ENCODE measurements at regions not wholly inside any gene's neighbourhood (a gene's known extent, or its start where the extent isn't known, plus 50 kb on each side); places are given as distances from the start of the nearest gene placed in this dataset.

GRCh38 chr17:83176623-83177583 is 97.5 kb downstream of the METRNL start (continued):
- TF ChIP-seq, protein P1, sequence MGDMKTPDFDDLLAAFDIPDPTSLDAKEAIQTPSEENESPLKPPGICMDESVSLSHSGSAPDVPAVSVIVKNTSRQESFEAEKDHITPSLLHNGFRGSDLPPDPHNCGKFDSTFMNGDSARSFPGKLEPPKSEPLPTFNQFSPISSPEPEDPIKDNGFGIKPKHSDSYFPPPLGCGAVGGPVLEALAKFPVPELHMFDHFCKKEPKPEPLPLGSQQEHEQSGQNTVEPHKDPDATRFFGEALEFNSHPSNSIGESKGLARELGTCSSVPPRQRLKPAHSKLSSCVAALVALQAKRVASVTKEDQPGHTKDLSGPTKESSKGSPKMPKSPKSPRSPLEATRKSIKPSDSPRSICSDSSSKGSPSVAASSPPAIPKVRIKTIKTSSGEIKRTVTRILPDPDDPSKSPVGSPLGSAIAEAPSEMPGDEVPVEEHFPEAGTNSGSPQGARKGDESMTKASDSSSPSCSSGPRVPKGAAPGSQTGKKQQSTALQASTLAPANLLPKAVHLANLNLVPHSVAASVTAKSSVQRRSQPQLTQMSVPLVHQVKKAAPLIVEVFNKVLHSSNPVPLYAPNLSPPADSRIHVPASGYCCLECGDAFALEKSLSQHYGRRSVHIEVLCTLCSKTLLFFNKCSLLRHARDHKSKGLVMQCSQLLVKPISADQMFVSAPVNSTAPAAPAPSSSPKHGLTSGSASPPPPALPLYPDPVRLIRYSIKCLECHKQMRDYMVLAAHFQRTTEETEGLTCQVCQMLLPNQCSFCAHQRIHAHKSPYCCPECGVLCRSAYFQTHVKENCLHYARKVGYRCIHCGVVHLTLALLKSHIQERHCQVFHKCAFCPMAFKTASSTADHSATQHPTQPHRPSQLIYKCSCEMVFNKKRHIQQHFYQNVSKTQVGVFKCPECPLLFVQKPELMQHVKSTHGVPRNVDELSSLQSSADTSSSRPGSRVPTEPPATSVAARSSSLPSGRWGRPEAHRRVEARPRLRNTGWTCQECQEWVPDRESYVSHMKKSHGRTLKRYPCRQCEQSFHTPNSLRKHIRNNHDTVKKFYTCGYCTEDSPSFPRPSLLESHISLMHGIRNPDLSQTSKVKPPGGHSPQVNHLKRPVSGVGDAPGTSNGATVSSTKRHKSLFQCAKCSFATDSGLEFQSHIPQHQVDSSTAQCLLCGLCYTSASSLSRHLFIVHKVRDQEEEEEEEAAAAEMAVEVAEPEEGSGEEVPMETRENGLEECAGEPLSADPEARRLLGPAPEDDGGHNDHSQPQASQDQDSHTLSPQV (IDR thresholded peaks at IDR 0.05): no peak
- TF ChIP-seq ATF3 (IDR thresholded peaks at IDR 0.05; ENCODE audit: borderline replicate concordance, extremely low read depth, low read depth, low read length): no peak
- TF ChIP-seq HCFC1 (IDR thresholded peaks at IDR 0.05; ENCODE audit: low read length): no peak
- TF ChIP-seq MEF2A (IDR thresholded peaks at IDR 0.05; ENCODE audit: insufficient read depth, low read depth, low read length): no peak
- TF ChIP-seq CEBPZ (IDR thresholded peaks at IDR 0.05; ENCODE audit: low read depth, low read length): no peak

Measured in GM12878 (cell line).